ENCODE measurements at regions not wholly inside any gene's neighbourhood (a gene's known extent, or its start where the extent isn't known, plus 50 kb on each side); places are given as distances from the start of the nearest gene placed in this dataset.
"Not testable (repeated sequence)": the region's sequence is repeated elsewhere in the genome, so short reads cannot be mapped to it uniquely, and the experiment has no call there.

- peaks cover 21% of the 10 kb centered on the region for H3K4me1 ChIP-seq (ENCODE audit: control insufficient read depth, insufficient read depth, low read length)
- peaks cover 5% of the 10 kb centered on the region for H3K9me3 ChIP-seq (replicated peaks; ENCODE audit: low read length)
- H3K27me3 ChIP-seq (ENCODE audit: control insufficient read depth, insufficient read depth, low read length): no peaks in the 10 kb centered on the region
- H3K36me3 ChIP-seq (ENCODE audit: insufficient read depth, low read length): peaks cover 6% of the 10 kb centered on the region
- no peak overlapping the region for H3K9ac ChIP-seq (ENCODE audit: low read depth, low read length)
- H3K4me2 ChIP-seq (ENCODE audit: low read length): no peak overlapping the region
- no peak overlapping the region for H3K4me3 ChIP-seq (ENCODE audit: low read length)
Measured at GRCh38 chr17:77337150-77337549, 196.4 kb downstream of the SEC14L1 start.

GRCh38 chr17:77341069-77341541 lies 200.3 kb downstream of the SEC14L1 start:
- no peaks in the 10 kb centered on the region for H3K27me3 ChIP-seq (ENCODE audit: control insufficient read depth, insufficient read depth, low read length)
- H3K4me1 ChIP-seq (ENCODE audit: control insufficient read depth, insufficient read depth, low read length): peaks cover 6% of the 10 kb centered on the region
- H3K4me2 ChIP-seq (ENCODE audit: low read length): no peak overlapping the region
- H3K9ac ChIP-seq (ENCODE audit: low read depth, low read length): no peak overlapping the region
- no peaks in the 10 kb centered on the region for H3K9me3 ChIP-seq (replicated peaks; ENCODE audit: low read length)
- peaks cover 12% of the 10 kb centered on the region for H3K36me3 ChIP-seq (ENCODE audit: insufficient read depth, low read length)
- no peak overlapping the region for H3K4me3 ChIP-seq (ENCODE audit: low read length)

- H3K27me3 ChIP-seq (ENCODE audit: control insufficient read depth, insufficient read depth, low read length); H3K4me3 ChIP-seq (ENCODE audit: low read length); H3K9ac ChIP-seq (ENCODE audit: low read depth, low read length); H3K9me3 ChIP-seq (replicated peaks; ENCODE audit: low read length); H3K4me1 ChIP-seq (ENCODE audit: control insufficient read depth, insufficient read depth, low read length); H3K4me2 ChIP-seq (ENCODE audit: low read length): not testable (repeated sequence)
- peaks cover 10% of the 10 kb centered on the region for H3K36me3 ChIP-seq (ENCODE audit: insufficient read depth, low read length)
Measured at GRCh38 chr17:77342656-77342990, 201.9 kb downstream of the SEC14L1 start.

GRCh38 chr17:77343031-77343800 lies 202.4 kb downstream of the SEC14L1 start:
- peaks cover 6% of the 10 kb centered on the region for H3K4me1 ChIP-seq (ENCODE audit: control insufficient read depth, insufficient read depth, low read length)
- H3K27me3 ChIP-seq (ENCODE audit: control insufficient read depth, insufficient read depth, low read length): no peaks in the 10 kb centered on the region
- H3K4me3 ChIP-seq (ENCODE audit: low read length): no peak overlapping the region
- H3K9ac ChIP-seq (ENCODE audit: low read depth, low read length): no peak overlapping the region
- peaks cover 10% of the 10 kb centered on the region for H3K36me3 ChIP-seq (ENCODE audit: insufficient read depth, low read length)
- no peak overlapping the region for H3K4me2 ChIP-seq (ENCODE audit: low read length)
- no peaks in the 10 kb centered on the region for H3K9me3 ChIP-seq (replicated peaks; ENCODE audit: low read length)

GRCh38 chr17:77344038-77344437 lies 203.3 kb downstream of the SEC14L1 start:
- Histone ChIP-seq H3K9me3 (replicated peaks; ENCODE audit: low read length) (no peaks in the 10 kb centered on the region), H3K9ac (ENCODE audit: low read depth, low read length) (no peak overlapping the region), H3K4me1 (ENCODE audit: control insufficient read depth, insufficient read depth, low read length) (peaks cover 6% of the 10 kb centered on the region), H3K4me2 (ENCODE audit: low read length) (no peak overlapping the region), H3K4me3 (ENCODE audit: low read length) (no peak overlapping the region), H3K27me3 (ENCODE audit: control insufficient read depth, insufficient read depth, low read length) (no peaks in the 10 kb centered on the region), H3K36me3 (ENCODE audit: insufficient read depth, low read length) (peaks cover 10% of the 10 kb centered on the region)

- Histone ChIP-seq H3K4me3 (ENCODE audit: low read length) (no peak overlapping the region), H3K36me3 (ENCODE audit: insufficient read depth, low read length) (peaks cover 14% of the 10 kb centered on the region), H3K4me1 (ENCODE audit: control insufficient read depth, insufficient read depth, low read length) (peaks cover 14% of the 10 kb centered on the region), H3K27me3 (ENCODE audit: control insufficient read depth, insufficient read depth, low read length) (no peaks in the 10 kb centered on the region), H3K9me3 (replicated peaks; ENCODE audit: low read length) (no peaks in the 10 kb centered on the region), H3K4me2 (ENCODE audit: low read length) (no peak overlapping the region), H3K9ac (ENCODE audit: low read depth, low read length) (no peak overlapping the region)
Measured at GRCh38 chr17:77345260-77345910, 204.6 kb downstream of the SEC14L1 start.

- no peak overlapping the region for H3K4me3 ChIP-seq (ENCODE audit: low read length)
- H3K27me3 ChIP-seq (ENCODE audit: control insufficient read depth, insufficient read depth, low read length): no peaks in the 10 kb centered on the region
- H3K36me3 ChIP-seq (ENCODE audit: insufficient read depth, low read length): peaks cover 14% of the 10 kb centered on the region
- H3K9ac ChIP-seq (ENCODE audit: low read depth, low read length): no peak overlapping the region
- H3K4me2 ChIP-seq (ENCODE audit: low read length): no peak overlapping the region
- no peaks in the 10 kb centered on the region for H3K9me3 ChIP-seq (replicated peaks; ENCODE audit: low read length)
- H3K4me1 ChIP-seq (ENCODE audit: control insufficient read depth, insufficient read depth, low read length): peaks cover 28% of the 10 kb centered on the region
Measured at GRCh38 chr17:77346765-77347164, 206.0 kb downstream of the SEC14L1 start.

- Histone ChIP-seq H3K9ac (ENCODE audit: low read depth, low read length) (no peak overlapping the region), H3K36me3 (ENCODE audit: insufficient read depth, low read length) (peaks cover 14% of the 10 kb centered on the region), H3K4me1 (ENCODE audit: control insufficient read depth, insufficient read depth, low read length) (peaks cover 24% of the 10 kb centered on the region), H3K4me2 (ENCODE audit: low read length) (no peak overlapping the region), H3K9me3 (replicated peaks; ENCODE audit: low read length) (no peaks in the 10 kb centered on the region), H3K4me3 (ENCODE audit: low read length) (no peak overlapping the region), H3K27me3 (ENCODE audit: control insufficient read depth, insufficient read depth, low read length) (no peaks in the 10 kb centered on the region)
Measured at GRCh38 chr17:77347544-77347943, 206.8 kb downstream of the SEC14L1 start.

- Histone ChIP-seq H3K4me2 (ENCODE audit: low read length) (peak overlapping the region; percentile 1), H3K27me3 (ENCODE audit: control insufficient read depth, insufficient read depth, low read length) (no peaks in the 10 kb centered on the region), H3K4me3 (ENCODE audit: low read length) (no peak overlapping the region), H3K9ac (ENCODE audit: low read depth, low read length) (no peak overlapping the region), H3K36me3 (ENCODE audit: insufficient read depth, low read length) (peaks cover 4% of the 10 kb centered on the region), H3K9me3 (replicated peaks; ENCODE audit: low read length) (no peaks in the 10 kb centered on the region), H3K4me1 (ENCODE audit: control insufficient read depth, insufficient read depth, low read length) (peaks cover 43% of the 10 kb centered on the region)
Measured at GRCh38 chr17:77349976-77350830, 209.4 kb downstream of the SEC14L1 start.

- H3K4me2 ChIP-seq (ENCODE audit: low read length): no peak overlapping the region
- H3K4me1 ChIP-seq (ENCODE audit: control insufficient read depth, insufficient read depth, low read length): peaks cover 55% of the 10 kb centered on the region
- H3K4me3 ChIP-seq (ENCODE audit: low read length): no peak overlapping the region
- no peak overlapping the region for H3K9ac ChIP-seq (ENCODE audit: low read depth, low read length)
- no peaks in the 10 kb centered on the region for H3K9me3 ChIP-seq (replicated peaks; ENCODE audit: low read length)
- H3K36me3 ChIP-seq (ENCODE audit: insufficient read depth, low read length): peaks cover 4% of the 10 kb centered on the region
- H3K27me3 ChIP-seq (ENCODE audit: control insufficient read depth, insufficient read depth, low read length): no peaks in the 10 kb centered on the region
Measured at GRCh38 chr17:77352441-77352840, 211.7 kb downstream of the SEC14L1 start.

- Histone ChIP-seq H3K36me3 (ENCODE audit: insufficient read depth, low read length) (peaks cover 4% of the 10 kb centered on the region), H3K9ac (ENCODE audit: low read depth, low read length) (no peak overlapping the region), H3K4me3 (ENCODE audit: low read length) (no peak overlapping the region)
Measured at GRCh38 chr17:77352996-77353395, 212.2 kb downstream of the SEC14L1 start.

More at GRCh38 chr17:77352996-77353395, 212.2 kb downstream of the SEC14L1 start:
- no peaks in the 10 kb centered on the region for H3K9me3 ChIP-seq (replicated peaks; ENCODE audit: low read length)
- H3K27me3 ChIP-seq (ENCODE audit: control insufficient read depth, insufficient read depth, low read length): no peaks in the 10 kb centered on the region
- H3K4me2 ChIP-seq (ENCODE audit: low read length): no peak overlapping the region
- peaks cover 55% of the 10 kb centered on the region for H3K4me1 ChIP-seq (ENCODE audit: control insufficient read depth, insufficient read depth, low read length)
